Kidney (tissue), 13 donors: ENCODE measurements at regions not wholly inside any gene's neighbourhood (a gene's known extent, or its start where the extent isn't known, plus 50 kb on each side); places are given as distances from the start of the nearest gene placed in this dataset.
A peak's percentile ranks its signal among the peaks of the same experiment; 100 is the strongest.

ENCODE experiments used
- DNase-seq, 5 donors: peaks; one replicate each; pipeline ENCODE4 v3.0.0-alpha.2; 2013 to 2020
- FAIRE-seq: peaks from 2 replicates; lab custom pipeline; 2012; peaks lifted over from hg19 to GRCh38; lab: Jason Lieb, UNC
- H3K27ac ChIP-seq, 2 donors: one replicate each; pipeline ENCODE4 v1.7.0; 2013; ENCODE audit warnings: low read depth in 2 of 2, low read length in 2 of 2, inconsistent platforms in 1 of 2
- H3K27me3 ChIP-seq: one replicate; pipeline ENCODE4 v1.7.1; 2013; ENCODE audit warnings: low read length, inconsistent platforms; ENCODE audit not compliant: control insufficient read depth, insufficient read depth
- H3K36me3 ChIP-seq, 3 donors: one replicate each; pipeline versions ENCODE4 v1.7.0 to v1.7.1; 2013; ENCODE audit warnings: low read length in 3 of 3, control low read depth in 1 of 3, inconsistent platforms in 1 of 3; ENCODE audit not compliant: insufficient read depth in 3 of 3, control insufficient read depth in 2 of 3
- H3K4me1 ChIP-seq, 3 donors: one replicate each; pipeline versions ENCODE4 v1.7.0 to v1.7.1; 2013; ENCODE audit warnings: low read length in 3 of 3, inconsistent platforms in 1 of 3, low read depth in 1 of 3; ENCODE audit not compliant: control insufficient read depth in 2 of 3, insufficient read depth in 2 of 3
- H3K4me3 ChIP-seq, 3 donors: one replicate each; pipeline versions ENCODE4 v1.7.0 to v1.8.1; 2013; ENCODE audit warnings: low read length in 3 of 3, control low read depth in 1 of 3, inconsistent platforms in 1 of 3
- H3K9ac ChIP-seq, 3 donors: one replicate each; pipeline versions ENCODE4 v1.7.0 to v1.7.1; 2013; ENCODE audit warnings: low read length in 3 of 3, control low read depth in 1 of 3, inconsistent platforms in 1 of 3
- H3K9me3 ChIP-seq, 3 donors: one replicate each; pipeline versions ENCODE4 v1.7.0 to v1.7.1; 2013; ENCODE audit warnings: low read length in 3 of 3, control low read depth in 1 of 3, inconsistent platforms in 1 of 3; ENCODE audit not compliant: control insufficient read depth in 2 of 3, insufficient read depth in 1 of 3
- intact Hi-C: fragments of 100-400 bp; cut with DNase I; formaldehyde crosslinking; loops from one replicate; pipeline ENCODE4 v1.11.1; 2022
- TF ChIP-seq, protein P1 (sequence below): IDR thresholded peaks from 3 replicates; pipeline ENCODE4 v1.5.1; 2012; ENCODE audit warnings: mild to moderate bottlenecking, moderate library complexity, borderline replicate concordance; ENCODE audit not compliant: insufficient read depth; ENCODE audit errors: extremely low read depth
- donor health status: control.
- donor health status: control.
- donor health status: control.
- donor health status: control.
- donor health status: control.
- donor health status: DM: yes; HTN: yes; CAD: no.
- donor health status: Normal renal cell carcinoma (clear cell type).

DNA sequence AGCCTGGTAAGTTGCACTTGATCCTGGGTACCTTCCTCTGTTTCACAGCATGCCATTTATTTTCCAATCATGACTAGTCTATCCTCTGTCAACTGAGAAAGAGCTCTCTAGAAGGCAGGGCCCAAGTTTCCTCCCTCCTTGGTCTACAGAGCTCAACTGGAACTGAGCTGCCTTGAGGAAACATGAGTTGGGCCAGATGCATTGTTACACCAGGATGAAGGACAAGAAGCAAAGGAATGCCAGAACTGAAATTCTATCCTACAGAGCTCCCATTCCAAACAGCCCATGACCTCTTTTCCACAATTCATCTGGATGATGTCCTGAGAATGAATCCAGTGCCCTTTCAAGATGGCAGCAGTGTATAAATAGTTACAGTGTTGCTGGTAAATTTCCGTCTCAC is 66.7 kb upstream of the E2F3 start:
- FAIRE-seq, result no peak
- no peak overlapping the region for H3K9ac ChIP-seq
- H3K36me3 ChIP-seq, result no peaks in the 10 kb centered on the region
- no peak overlapping the region for H3K4me3 ChIP-seq
- no peaks in the 10 kb centered on the region for H3K27me3 ChIP-seq
- no peak overlapping the region for H3K27ac ChIP-seq
- intact Hi-C loops, result no loop called here
- no peaks in the 10 kb centered on the region for H3K4me1 ChIP-seq
- DNase-seq, result peak in 2 of 5 donors; percentile 48 to 51
- TF ChIP-seq, protein P1, sequence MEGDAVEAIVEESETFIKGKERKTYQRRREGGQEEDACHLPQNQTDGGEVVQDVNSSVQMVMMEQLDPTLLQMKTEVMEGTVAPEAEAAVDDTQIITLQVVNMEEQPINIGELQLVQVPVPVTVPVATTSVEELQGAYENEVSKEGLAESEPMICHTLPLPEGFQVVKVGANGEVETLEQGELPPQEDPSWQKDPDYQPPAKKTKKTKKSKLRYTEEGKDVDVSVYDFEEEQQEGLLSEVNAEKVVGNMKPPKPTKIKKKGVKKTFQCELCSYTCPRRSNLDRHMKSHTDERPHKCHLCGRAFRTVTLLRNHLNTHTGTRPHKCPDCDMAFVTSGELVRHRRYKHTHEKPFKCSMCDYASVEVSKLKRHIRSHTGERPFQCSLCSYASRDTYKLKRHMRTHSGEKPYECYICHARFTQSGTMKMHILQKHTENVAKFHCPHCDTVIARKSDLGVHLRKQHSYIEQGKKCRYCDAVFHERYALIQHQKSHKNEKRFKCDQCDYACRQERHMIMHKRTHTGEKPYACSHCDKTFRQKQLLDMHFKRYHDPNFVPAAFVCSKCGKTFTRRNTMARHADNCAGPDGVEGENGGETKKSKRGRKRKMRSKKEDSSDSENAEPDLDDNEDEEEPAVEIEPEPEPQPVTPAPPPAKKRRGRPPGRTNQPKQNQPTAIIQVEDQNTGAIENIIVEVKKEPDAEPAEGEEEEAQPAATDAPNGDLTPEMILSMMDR, result no peak
- no peaks in the 10 kb centered on the region for H3K9me3 ChIP-seq

DNA sequence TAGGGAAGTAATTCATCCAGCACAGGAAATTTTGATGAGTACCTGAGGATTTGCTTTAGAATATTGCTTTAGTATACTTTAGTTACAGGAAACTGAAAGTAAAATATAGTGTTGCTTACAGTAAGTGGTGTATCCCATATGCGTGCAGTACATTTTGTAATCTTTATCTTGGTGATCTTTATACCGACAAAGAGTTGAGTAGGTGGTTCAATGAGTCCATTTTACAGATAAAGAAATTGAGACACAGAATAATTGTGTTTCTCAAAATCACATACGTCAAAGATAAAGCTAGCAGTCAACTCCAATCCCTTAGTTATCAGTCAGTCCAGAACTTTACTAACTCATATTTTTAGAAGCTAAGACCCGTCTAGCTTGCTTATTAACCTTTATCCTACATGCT is 65.8 kb upstream of the E2F3 start:
- DNase-seq (no peak), FAIRE-seq (no peak)
- Histone ChIP-seq H3K27me3 (no peaks in the 10 kb centered on the region), H3K4me1 (no peaks in the 10 kb centered on the region), H3K9ac (no peak overlapping the region), H3K27ac (no peak overlapping the region), H3K36me3 (no peaks in the 10 kb centered on the region), H3K9me3 (no peaks in the 10 kb centered on the region), H3K4me3 (no peak overlapping the region)
- intact Hi-C loops, result no loop called here
- TF ChIP-seq, protein P1, result no peak

- intact Hi-C loops, result no loop called here
- FAIRE-seq (no peak), DNase-seq (no peak)
- Histone ChIP-seq H3K36me3 (no peaks in the 10 kb centered on the region), H3K27ac (no peak overlapping the region), H3K4me1 (no peaks in the 10 kb centered on the region), H3K27me3 (no peaks in the 10 kb centered on the region), H3K9ac (no peak overlapping the region), H3K9me3 (no peaks in the 10 kb centered on the region), H3K4me3 (no peak overlapping the region)
- TF ChIP-seq, protein P1, result no peak
These were observed 63.5 kb upstream of the E2F3 start for GRCh38 chr6:20338156-20338555.
